ENCODE measurements at regions not wholly inside any gene's neighbourhood (a gene's known extent, or its start where the extent isn't known, plus 50 kb on each side); places are given as distances from the start of the nearest gene placed in this dataset.
"Not testable (repeated sequence)": the region's sequence is repeated elsewhere in the genome, so short reads cannot be mapped to it uniquely, and the experiment has no call there.

GRCh38 chr11:54927704-54928103 lies 221.1 kb downstream of the OR4A5 start:
- Mint-ChIP-seq H3K27ac (ENCODE audit: unreplicated experiment) (no peak overlapping the region), H3K4me1 (ENCODE audit: unreplicated experiment) (no peaks in the 10 kb centered on the region), H3K4me3 (ENCODE audit: unreplicated experiment) (no peak overlapping the region), H3K36me3 (ENCODE audit: unreplicated experiment) (no peaks in the 10 kb centered on the region), H3K27me3 (ENCODE audit: unreplicated experiment) (no peaks in the 10 kb centered on the region), H3K9me3 (ENCODE audit: unreplicated experiment) (peaks cover 43% of the 10 kb centered on the region)
- no peak for DNase-seq (ENCODE audit: extremely low spot score, unreplicated experiment)
- TF ChIP-seq CTCF (IDR thresholded peaks at IDR 0.05) = no peak

- Mint-ChIP-seq H3K4me3 (ENCODE audit: unreplicated experiment) (no peak overlapping the region), H3K4me1 (ENCODE audit: unreplicated experiment) (no peaks in the 10 kb centered on the region), H3K9me3 (ENCODE audit: unreplicated experiment) (peaks cover 47% of the 10 kb centered on the region), H3K27me3 (ENCODE audit: unreplicated experiment) (no peaks in the 10 kb centered on the region), H3K27ac (ENCODE audit: unreplicated experiment) (no peak overlapping the region), H3K36me3 (ENCODE audit: unreplicated experiment) (no peaks in the 10 kb centered on the region)
- no peak for TF ChIP-seq CTCF (IDR thresholded peaks at IDR 0.05)
- DNase-seq (ENCODE audit: extremely low spot score, unreplicated experiment) = no peak
Measured at GRCh38 chr11:54930930-54931329, 224.3 kb downstream of the OR4A5 start.

- H3K27me3 Mint-ChIP-seq (ENCODE audit: unreplicated experiment) = no peaks in the 10 kb centered on the region
- H3K36me3 Mint-ChIP-seq (ENCODE audit: unreplicated experiment) = no peaks in the 10 kb centered on the region
- H3K4me3 Mint-ChIP-seq (ENCODE audit: unreplicated experiment) = no peak overlapping the region
- no peak for DNase-seq (ENCODE audit: extremely low spot score, unreplicated experiment)
- no peaks in the 10 kb centered on the region for H3K4me1 Mint-ChIP-seq (ENCODE audit: unreplicated experiment)
- peaks cover 24% of the 10 kb centered on the region for H3K9me3 Mint-ChIP-seq (ENCODE audit: unreplicated experiment)
- TF ChIP-seq CTCF (IDR thresholded peaks at IDR 0.05) = no peak
- H3K27ac Mint-ChIP-seq (ENCODE audit: unreplicated experiment) = no peak overlapping the region
Measured at GRCh38 chr11:54944211-54944610, 237.6 kb downstream of the OR4A5 start.

- no peak for DNase-seq (ENCODE audit: extremely low spot score, unreplicated experiment)
- Mint-ChIP-seq H3K9me3 (ENCODE audit: unreplicated experiment) (peaks cover 24% of the 10 kb centered on the region), H3K36me3 (ENCODE audit: unreplicated experiment) (no peaks in the 10 kb centered on the region), H3K4me1 (ENCODE audit: unreplicated experiment) (no peaks in the 10 kb centered on the region), H3K4me3 (ENCODE audit: unreplicated experiment) (no peak overlapping the region), H3K27me3 (ENCODE audit: unreplicated experiment) (no peaks in the 10 kb centered on the region), H3K27ac (ENCODE audit: unreplicated experiment) (no peak overlapping the region)
- no peak for TF ChIP-seq CTCF (IDR thresholded peaks at IDR 0.05)
Measured at GRCh38 chr11:54946424-54946823, 239.8 kb downstream of the OR4A5 start.

GRCh38 chr11:54947175-54947574 lies 240.5 kb downstream of the OR4A5 start:
- H3K9me3 Mint-ChIP-seq (ENCODE audit: unreplicated experiment) = peaks cover 24% of the 10 kb centered on the region

GRCh38 chr11:54979375-54979774 lies 272.7 kb downstream of the OR4A5 start:
- no peak overlapping the region for H3K27ac Mint-ChIP-seq (ENCODE audit: unreplicated experiment)
- H3K4me1 Mint-ChIP-seq (ENCODE audit: unreplicated experiment) = no peaks in the 10 kb centered on the region
- no peak for TF ChIP-seq CTCF (IDR thresholded peaks at IDR 0.05)
- H3K4me3 Mint-ChIP-seq (ENCODE audit: unreplicated experiment) = no peak overlapping the region
- H3K27me3 Mint-ChIP-seq (ENCODE audit: unreplicated experiment) = no peaks in the 10 kb centered on the region
- H3K36me3 Mint-ChIP-seq (ENCODE audit: unreplicated experiment) = no peaks in the 10 kb centered on the region
- no peak for DNase-seq (ENCODE audit: extremely low spot score, unreplicated experiment)
- peaks cover 36% of the 10 kb centered on the region for H3K9me3 Mint-ChIP-seq (ENCODE audit: unreplicated experiment)

More at GRCh38 chr11:54947175-54947574, 240.5 kb downstream of the OR4A5 start:
- not testable (repeated sequence) for H3K27me3 Mint-ChIP-seq (ENCODE audit: unreplicated experiment); H3K4me1 Mint-ChIP-seq (ENCODE audit: unreplicated experiment); H3K4me3 Mint-ChIP-seq (ENCODE audit: unreplicated experiment); H3K36me3 Mint-ChIP-seq (ENCODE audit: unreplicated experiment); H3K27ac Mint-ChIP-seq (ENCODE audit: unreplicated experiment); DNase-seq (ENCODE audit: extremely low spot score, unreplicated experiment)
